BLaER1 (cell line): ENCODE measurements at regions not wholly inside any gene's neighbourhood (a gene's known extent, or its start where the extent isn't known, plus 50 kb on each side); places are given as distances from the start of the nearest gene placed in this dataset.
"Not testable (repeated sequence)": the region's sequence is repeated elsewhere in the genome, so short reads cannot be mapped to it uniquely, and the experiment has no call there.

Experiments used
- H3K27ac ChIP-seq: shearing (Covaris generic); formaldehyde crosslinking; 2 replicates; pipeline ENCODE4 v1.8.1; 2022
- H3K27me3 ChIP-seq: shearing (Covaris generic); formaldehyde crosslinking; 2 replicates; pipeline ENCODE4 v1.8.1; 2022
- H3K36me3 ChIP-seq: shearing (Covaris generic); formaldehyde crosslinking; 2 replicates; pipeline ENCODE4 v1.8.1; 2022
- H3K4me1 ChIP-seq: shearing (Covaris generic); formaldehyde crosslinking; 2 replicates; pipeline ENCODE4 v1.8.1; 2022
- H3K4me2 ChIP-seq: shearing (Covaris generic); formaldehyde crosslinking; 2 replicates; pipeline ENCODE4 v1.8.1; 2022
- H3K4me3 ChIP-seq: shearing (Covaris generic); formaldehyde crosslinking; 2 replicates; pipeline ENCODE4 v1.8.1; 2022
- H3K9ac ChIP-seq: shearing (Covaris generic); formaldehyde crosslinking; 2 replicates; pipeline ENCODE4 v1.8.1; 2022
- H3K9me3 ChIP-seq: shearing (Covaris generic); formaldehyde crosslinking; 2 replicates; pipeline ENCODE4 v1.8.1; 2022
- H4K20me1 ChIP-seq: shearing (Covaris generic); formaldehyde crosslinking; 2 replicates; pipeline ENCODE4 v1.8.1; 2022
- Cebpa-rat ChIP-seq: shearing (Covaris generic); IDR thresholded peaks from 2 replicates; pipeline ENCODE4 v1.8.1; 2022

- not testable (repeated sequence) for H4K20me1 ChIP-seq, H3K4me3 ChIP-seq, H3K4me1 ChIP-seq
These were observed 93.2 kb downstream of the CYLC1 start for GRCh38 chrX:83954116-83954515.

GRCh38 chrX:83966347-83966746 is 105.4 kb downstream of the CYLC1 start:
- Histone ChIP-seq H3K4me1 (no peaks in the 10 kb centered on the region), H3K27me3 (peaks cover 46% of the 10 kb centered on the region), H3K36me3 (no peaks in the 10 kb centered on the region), H3K27ac (no peak overlapping the region), H3K9ac (no peak overlapping the region), H3K9me3 (no peaks in the 10 kb centered on the region), H3K4me2 (no peak overlapping the region), H4K20me1 (no peaks in the 10 kb centered on the region), H3K4me3 (no peak overlapping the region)
- TF ChIP-seq Cebpa-rat = no peak

More at GRCh38 chrX:83954116-83954515, 93.2 kb downstream of the CYLC1 start:
- not testable (repeated sequence) for H3K4me2 ChIP-seq, H3K9me3 ChIP-seq, H3K9ac ChIP-seq, H3K36me3 ChIP-seq, H3K27ac ChIP-seq
- peaks cover 65% of the 10 kb centered on the region for H3K27me3 ChIP-seq

GRCh38 chrX:83984961-83985360 is 124.0 kb downstream of the CYLC1 start:
- Histone ChIP-seq H3K4me3 (no peak overlapping the region), H4K20me1 (no peaks in the 10 kb centered on the region), H3K9me3 (peaks cover 12% of the 10 kb centered on the region), H3K9ac (no peak overlapping the region), H3K27me3 (peaks cover 20% of the 10 kb centered on the region; the same call in 1 of the 2 replicates), H3K27ac (no peak overlapping the region), H3K4me2 (no peak overlapping the region), H3K4me1 (no peaks in the 10 kb centered on the region), H3K36me3 (no peaks in the 10 kb centered on the region)
- TF ChIP-seq Cebpa-rat = no peak

DNA sequence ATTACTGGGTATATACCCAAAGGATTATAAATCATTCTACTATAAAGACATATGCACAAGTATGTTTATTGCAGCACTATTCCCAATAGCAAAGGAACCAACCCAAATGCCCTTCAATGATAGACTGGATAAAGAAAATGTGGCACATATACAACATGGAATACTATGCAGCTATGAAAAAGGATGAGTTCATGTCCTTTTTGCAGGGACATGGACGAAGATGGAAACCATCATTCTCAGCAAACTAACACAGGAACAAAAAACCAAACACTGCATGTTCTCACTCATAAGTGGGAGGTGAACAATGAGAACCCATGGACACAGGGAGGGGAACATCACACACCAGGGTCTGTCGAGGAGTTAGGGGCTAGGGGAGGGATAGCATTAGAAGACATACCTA is 129.2 kb downstream of the CYLC1 start:
- not testable (repeated sequence) for H3K9me3 ChIP-seq, H3K27ac ChIP-seq, H3K4me1 ChIP-seq, H3K4me3 ChIP-seq, H3K27me3 ChIP-seq, H3K4me2 ChIP-seq, H3K9ac ChIP-seq, H3K36me3 ChIP-seq, H4K20me1 ChIP-seq

DNA sequence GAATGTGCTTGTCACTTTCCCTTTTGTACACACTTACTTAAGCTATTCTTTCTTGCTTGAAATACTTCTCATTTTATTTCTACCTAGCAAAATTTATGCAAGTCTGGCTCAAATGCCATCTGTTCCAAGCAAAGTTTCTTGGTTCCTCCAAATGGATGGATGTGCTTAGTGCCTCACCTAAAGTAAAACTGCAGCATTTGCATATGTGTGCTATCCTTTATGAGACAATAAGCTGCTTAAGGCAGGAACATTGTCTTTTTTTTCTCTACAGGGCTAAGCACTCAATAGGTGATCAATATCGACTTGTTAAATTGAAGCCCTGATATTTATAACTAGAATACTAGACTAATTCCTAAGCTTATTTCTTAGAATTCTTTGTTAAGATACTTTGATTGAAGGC is 136.8 kb downstream of the CYLC1 start:
- Histone ChIP-seq H3K4me1 (no peaks in the 10 kb centered on the region), H3K36me3 (no peaks in the 10 kb centered on the region), H3K27me3 (peaks cover 62% of the 10 kb centered on the region), H3K9ac (no peak overlapping the region), H3K27ac (no peak overlapping the region), H3K4me3 (no peak overlapping the region), H4K20me1 (no peaks in the 10 kb centered on the region), H3K4me2 (no peak overlapping the region), H3K9me3 (no peaks in the 10 kb centered on the region)
- no peak for TF ChIP-seq Cebpa-rat
